Esophagus muscularis mucosa (tissue), 4 donors: ENCODE measurements at regions not wholly inside any gene's neighbourhood (a gene's known extent, or its start where the extent isn't known, plus 50 kb on each side); places are given as distances from the start of the nearest gene placed in this dataset.

ENCODE experiments used
- DNase-seq: peaks from one replicate; pipeline ENCODE4 v3.0.0-alpha.2; 2017; ENCODE audit errors: extremely low spot score
- H3K27ac ChIP-seq, 4 donors: fragments of 200-600 bp; sonication (generic); replicated peaks in 1 of 4; 1 replicate in 3 of 4; 2 replicates in 1 of 4; pipeline ENCODE4 v1.5.1; 2016 to 2019; ENCODE audit warnings: mild to moderate bottlenecking in 1 of 4
- H3K27me3 ChIP-seq, 4 donors: fragments of 200-600 bp; sonication (generic); one replicate each; pipeline versions ENCODE4 v1.5.1 to v1.6.0; 2016 to 2019
- H3K36me3 ChIP-seq, 4 donors: fragments of 200-600 bp; sonication (generic); one replicate each; pipeline ENCODE4 v1.5.1; 2016 to 2019
- H3K4me1 ChIP-seq, 4 donors: fragments of 200-600 bp; sonication (generic); one replicate each; pipeline ENCODE4 v1.5.1; 2016 to 2019
- H3K4me3 ChIP-seq, 4 donors: fragments of 200-600 bp; sonication (generic); 1 replicate in 2 of 4; 2 replicates in 2 of 4; pipeline ENCODE4 v1.5.1; 2016 to 2019; ENCODE audit warnings: mild to moderate bottlenecking in 4 of 4, moderate library complexity in 1 of 4
- H3K9me3 ChIP-seq, 4 donors: fragments of 200-600 bp; sonication (generic); 1 replicate in 3 of 4; 2 replicates in 1 of 4; pipeline ENCODE4 v1.5.1; 2016 to 2019
- EP300 ChIP-seq: sonication (generic); formaldehyde crosslinking; IDR thresholded peaks from one replicate; pipeline ENCODE4 v1.6.1; 2017; ENCODE audit warnings: antibody characterized with exemption
- POLR2A ChIP-seq: fragments of 450-650 bp; IDR thresholded peaks from one replicate; pipeline ENCODE4 v1.6.1; 2017; ENCODE audit warnings: antibody characterized with exemption, moderate library complexity, mild to moderate bottlenecking, low read depth
- POLR2AphosphoS5 ChIP-seq, 2 donors: sonication (generic); formaldehyde crosslinking; IDR thresholded peaks; one replicate each; pipeline ENCODE4 v1.6.1; 2017; ENCODE audit warnings: antibody characterized with exemption in 2 of 2
- WGBS: methylation state at CpG from one replicate; pipeline ENCODE4 v1.1.5; 2018; 5-methylcytosine and 5-hydroxymethylcytosine counted together
- intact Hi-C: fragments of 100-400 bp; cut with DNase I; formaldehyde crosslinking; loops from one replicate; pipeline ENCODE4 v1.15.1; 2023
- TF ChIP-seq, protein P1 (sequence below), 3 experiments: fragments of 200-600 bp in 2 of 3; fragments of 450-650 bp in 1 of 3; sonication (generic) in 2 of 3; IDR thresholded peaks; one replicate each; pipeline ENCODE4 v1.5.1; 2017 to 2019; ENCODE audit warnings: antibody characterized with exemption in 3 of 3, mild to moderate bottlenecking in 2 of 3, moderate library complexity in 1 of 3

GRCh38 chr7:98737176-98737575 is 120.1 kb downstream of the NPTX2 start:
- H3K36me3 ChIP-seq, result no peaks in the 10 kb centered on the region
- TF ChIP-seq POLR2A, result no peak
- TF ChIP-seq EP300, result no peak
- TF ChIP-seq POLR2AphosphoS5 (IDR thresholded peaks at IDR 0.05), result no peak
- TF ChIP-seq, protein P1, sequence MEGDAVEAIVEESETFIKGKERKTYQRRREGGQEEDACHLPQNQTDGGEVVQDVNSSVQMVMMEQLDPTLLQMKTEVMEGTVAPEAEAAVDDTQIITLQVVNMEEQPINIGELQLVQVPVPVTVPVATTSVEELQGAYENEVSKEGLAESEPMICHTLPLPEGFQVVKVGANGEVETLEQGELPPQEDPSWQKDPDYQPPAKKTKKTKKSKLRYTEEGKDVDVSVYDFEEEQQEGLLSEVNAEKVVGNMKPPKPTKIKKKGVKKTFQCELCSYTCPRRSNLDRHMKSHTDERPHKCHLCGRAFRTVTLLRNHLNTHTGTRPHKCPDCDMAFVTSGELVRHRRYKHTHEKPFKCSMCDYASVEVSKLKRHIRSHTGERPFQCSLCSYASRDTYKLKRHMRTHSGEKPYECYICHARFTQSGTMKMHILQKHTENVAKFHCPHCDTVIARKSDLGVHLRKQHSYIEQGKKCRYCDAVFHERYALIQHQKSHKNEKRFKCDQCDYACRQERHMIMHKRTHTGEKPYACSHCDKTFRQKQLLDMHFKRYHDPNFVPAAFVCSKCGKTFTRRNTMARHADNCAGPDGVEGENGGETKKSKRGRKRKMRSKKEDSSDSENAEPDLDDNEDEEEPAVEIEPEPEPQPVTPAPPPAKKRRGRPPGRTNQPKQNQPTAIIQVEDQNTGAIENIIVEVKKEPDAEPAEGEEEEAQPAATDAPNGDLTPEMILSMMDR (IDR thresholded peaks at IDR 0.05), result no peak
- intact Hi-C loops, result no loop called here
- peaks cover 0 to 11% (median 0%) of the 10 kb centered on the region in 4 donors for H3K9me3 ChIP-seq
- H3K27me3 ChIP-seq, result peaks cover 0 to 5% (median 0%) of the 10 kb centered on the region in 4 donors
- WGBS, result 77% methylated on average over 8 of the region's 8 CpGs
- no peak overlapping the region for H3K4me3 ChIP-seq
- no peaks in the 10 kb centered on the region for H3K4me1 ChIP-seq
- no peak overlapping the region for H3K27ac ChIP-seq
- DNase-seq, result no peak

DNA sequence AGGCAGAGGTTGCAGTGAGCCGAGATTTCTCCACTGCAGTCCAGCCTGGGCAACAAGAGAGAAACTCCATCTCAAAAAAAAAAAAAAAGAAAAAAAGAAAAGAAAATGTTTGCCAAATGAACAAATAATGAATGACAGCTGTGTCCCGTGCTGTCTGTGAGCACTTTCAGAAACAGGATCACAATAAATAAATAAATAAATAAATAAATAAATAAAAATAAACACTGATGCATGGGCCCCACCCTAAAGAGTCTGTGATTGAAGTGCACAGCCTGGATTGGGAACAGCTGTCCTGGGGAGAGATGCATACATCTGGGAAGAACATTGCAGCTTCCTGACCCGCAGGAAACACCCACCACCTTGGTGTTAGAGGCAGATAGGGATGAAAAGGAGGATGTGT is 123.6 kb downstream of the NPTX2 start:
- no peak for DNase-seq
- Histone ChIP-seq H3K27ac (no peak overlapping the region), H3K4me3 (no peak overlapping the region), H3K27me3 (peaks cover 0 to 7% (median 0%) of the 10 kb centered on the region in 4 donors), H3K9me3 (peaks cover 0 to 5% (median 4%) of the 10 kb centered on the region in 4 donors), H3K36me3 (no peaks in the 10 kb centered on the region), H3K4me1 (no peaks in the 10 kb centered on the region)
- intact Hi-C loops, result no loop called here
- TF ChIP-seq POLR2A, result no peak
- no peak for TF ChIP-seq EP300
- TF ChIP-seq, protein P1 (IDR thresholded peaks at IDR 0.05), result no peak
- 74% methylated on average over 3 of the region's 3 CpGs for WGBS

- 30% methylated on average over 5 of the region's 5 CpGs for WGBS
- no peaks in the 10 kb centered on the region for H3K4me1 ChIP-seq
- H3K27ac ChIP-seq, result no peak overlapping the region
- peaks cover 0 to 5% (median 4%) of the 10 kb centered on the region in 4 donors for H3K9me3 ChIP-seq
- TF ChIP-seq, protein P1 (IDR thresholded peaks at IDR 0.05), result peak in 2 of 3 experiments; percentile 42 to 55
- TF ChIP-seq POLR2A (no peak), EP300 (no peak)
- H3K27me3 ChIP-seq, result peaks cover 0 to 27% (median 0%) of the 10 kb centered on the region in 4 donors
- DNase-seq, result no peak
- intact Hi-C loops, result no loop called here
- no peaks in the 10 kb centered on the region for H3K36me3 ChIP-seq
- no peak overlapping the region for H3K4me3 ChIP-seq
These were observed 124.0 kb downstream of the TMEM130 start for GRCh38 chr7:98745722-98746318.

DNA sequence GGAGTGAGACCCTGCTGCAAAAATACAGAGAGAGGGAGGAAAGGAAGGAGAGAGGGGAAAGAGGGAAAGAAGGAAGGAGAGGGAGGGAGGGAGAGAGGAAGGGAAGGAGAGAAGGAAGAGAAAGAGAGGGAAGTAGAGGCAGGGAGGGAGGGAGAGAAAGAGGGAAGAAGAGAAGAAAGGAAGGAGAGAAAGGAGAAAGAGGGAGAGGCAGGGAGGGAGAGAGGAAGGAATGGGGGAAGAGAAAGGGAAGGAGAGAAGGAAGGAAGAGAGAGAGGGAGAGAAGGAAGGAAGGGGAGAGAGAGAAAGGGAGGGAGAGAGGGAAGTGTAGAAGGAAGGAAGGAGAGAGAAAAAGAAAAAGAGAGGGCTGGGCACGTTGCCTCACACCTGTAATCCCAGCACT is 121.7 kb downstream of the TMEM130 start:
- Histone ChIP-seq H3K27ac (no peak overlapping the region), H3K4me3 (no peak overlapping the region), H3K9me3 (peaks cover 0 to 5% (median 3%) of the 10 kb centered on the region in 4 donors), H3K27me3 (peaks cover 0 to 24% (median 0%) of the 10 kb centered on the region in 4 donors), H3K4me1 (no peaks in the 10 kb centered on the region), H3K36me3 (no peaks in the 10 kb centered on the region)
- WGBS, result 43% methylated on average over 1 of the region's 1 CpG
- intact Hi-C loops, result no loop called here
- TF ChIP-seq, protein P1 (IDR thresholded peaks at IDR 0.05), result no peak
- DNase-seq, result no peak

DNA sequence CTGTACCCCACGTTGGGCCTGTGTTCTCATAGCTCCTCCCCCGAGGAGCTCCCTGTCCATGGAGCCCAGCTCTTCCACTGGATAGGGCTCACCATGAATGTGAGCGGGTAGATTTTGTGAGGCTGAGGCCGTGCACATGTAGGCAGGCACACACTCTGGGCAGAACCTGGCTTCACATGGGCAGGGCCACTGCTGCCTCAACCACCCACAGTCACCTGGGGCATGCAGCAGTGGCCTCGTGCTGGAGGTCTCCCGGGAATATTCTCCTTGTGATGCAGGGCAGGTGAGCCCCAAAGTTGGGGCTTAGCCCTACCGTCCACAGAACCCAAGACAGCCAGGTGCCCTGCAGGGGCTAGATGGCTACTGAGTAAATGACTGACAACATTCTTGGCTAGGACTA is 116.6 kb downstream of the TMEM130 start:
- 79% methylated on average over 7 of the region's 7 CpGs for WGBS
- Histone ChIP-seq H3K4me1 (no peaks in the 10 kb centered on the region), H3K27ac (no peak overlapping the region), H3K4me3 (no peak overlapping the region), H3K27me3 (peaks cover 0 to 50% (median 0%) of the 10 kb centered on the region in 4 donors), H3K36me3 (no peaks in the 10 kb centered on the region), H3K9me3 (no peaks in the 10 kb centered on the region)
- no peak for DNase-seq
- TF ChIP-seq, protein P1 (IDR thresholded peaks at IDR 0.05), result no peak
- TF ChIP-seq POLR2A, result no peak
- TF ChIP-seq EP300, result no peak
- no peak for TF ChIP-seq POLR2AphosphoS5 (IDR thresholded peaks at IDR 0.05)
- intact Hi-C loops, result no loop called here
